ENCODE measurements at regions not wholly inside any gene's neighbourhood (a gene's known extent, or its start where the extent isn't known, plus 50 kb on each side); places are given as distances from the start of the nearest gene placed in this dataset.

DNA sequence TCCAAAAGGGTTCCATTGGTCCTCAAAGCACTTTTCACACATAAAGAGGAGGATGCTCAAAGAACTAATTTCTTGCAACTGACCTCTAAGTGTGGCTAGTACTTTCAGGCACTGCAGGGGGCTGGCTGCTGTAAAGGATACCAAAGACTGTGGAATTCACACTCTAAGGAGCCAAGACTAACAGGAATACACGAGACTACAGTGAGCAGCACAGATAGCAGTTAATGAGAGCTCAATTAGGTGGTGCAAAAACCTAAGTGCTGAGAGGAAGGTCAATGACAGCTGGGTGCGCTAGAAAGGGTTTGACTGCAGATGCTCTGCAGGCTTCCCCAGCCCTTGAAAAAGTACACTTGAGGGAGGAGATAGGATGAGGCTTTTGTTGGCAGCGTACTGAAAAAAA lies 124.3 kb upstream of the NTM start:
- DNase-seq (ENCODE audit: low read depth) = no peak
- no peak overlapping the region for H3K4me3 ChIP-seq (ENCODE audit: low read length)
- TF ChIP-seq, protein P1, sequence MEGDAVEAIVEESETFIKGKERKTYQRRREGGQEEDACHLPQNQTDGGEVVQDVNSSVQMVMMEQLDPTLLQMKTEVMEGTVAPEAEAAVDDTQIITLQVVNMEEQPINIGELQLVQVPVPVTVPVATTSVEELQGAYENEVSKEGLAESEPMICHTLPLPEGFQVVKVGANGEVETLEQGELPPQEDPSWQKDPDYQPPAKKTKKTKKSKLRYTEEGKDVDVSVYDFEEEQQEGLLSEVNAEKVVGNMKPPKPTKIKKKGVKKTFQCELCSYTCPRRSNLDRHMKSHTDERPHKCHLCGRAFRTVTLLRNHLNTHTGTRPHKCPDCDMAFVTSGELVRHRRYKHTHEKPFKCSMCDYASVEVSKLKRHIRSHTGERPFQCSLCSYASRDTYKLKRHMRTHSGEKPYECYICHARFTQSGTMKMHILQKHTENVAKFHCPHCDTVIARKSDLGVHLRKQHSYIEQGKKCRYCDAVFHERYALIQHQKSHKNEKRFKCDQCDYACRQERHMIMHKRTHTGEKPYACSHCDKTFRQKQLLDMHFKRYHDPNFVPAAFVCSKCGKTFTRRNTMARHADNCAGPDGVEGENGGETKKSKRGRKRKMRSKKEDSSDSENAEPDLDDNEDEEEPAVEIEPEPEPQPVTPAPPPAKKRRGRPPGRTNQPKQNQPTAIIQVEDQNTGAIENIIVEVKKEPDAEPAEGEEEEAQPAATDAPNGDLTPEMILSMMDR (IDR thresholded peaks at IDR 0.05; ENCODE audit: insufficient read depth, low read depth, low read length, missing control alignments) = no peak

DNA sequence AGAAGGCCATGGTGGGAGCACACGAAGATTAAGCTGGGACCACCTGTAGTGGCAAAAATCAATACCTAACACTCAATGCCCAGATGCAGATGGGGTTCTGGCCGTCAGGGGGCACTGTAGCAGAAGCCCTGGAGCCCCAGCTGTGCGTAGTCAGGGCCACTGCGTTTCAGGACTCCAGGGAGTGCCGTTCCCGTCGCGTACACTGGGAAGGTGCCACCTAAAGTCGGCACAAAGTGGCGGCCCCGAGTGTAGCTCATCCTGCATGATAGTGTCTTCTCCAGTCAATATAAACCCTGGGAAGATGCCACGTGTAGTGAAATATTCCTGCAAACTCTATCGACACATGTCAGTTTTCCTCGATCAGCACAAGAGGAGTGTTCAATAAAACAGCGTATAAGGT lies 123.8 kb upstream of the NTM start:
- TF ChIP-seq, protein P1 (IDR thresholded peaks at IDR 0.05; ENCODE audit: insufficient read depth, low read depth, low read length, missing control alignments) = peak; percentile 47
- H3K4me3 ChIP-seq (ENCODE audit: low read length) = no peak overlapping the region
- peak; percentile 23 for DNase-seq (ENCODE audit: low read depth)

DNA sequence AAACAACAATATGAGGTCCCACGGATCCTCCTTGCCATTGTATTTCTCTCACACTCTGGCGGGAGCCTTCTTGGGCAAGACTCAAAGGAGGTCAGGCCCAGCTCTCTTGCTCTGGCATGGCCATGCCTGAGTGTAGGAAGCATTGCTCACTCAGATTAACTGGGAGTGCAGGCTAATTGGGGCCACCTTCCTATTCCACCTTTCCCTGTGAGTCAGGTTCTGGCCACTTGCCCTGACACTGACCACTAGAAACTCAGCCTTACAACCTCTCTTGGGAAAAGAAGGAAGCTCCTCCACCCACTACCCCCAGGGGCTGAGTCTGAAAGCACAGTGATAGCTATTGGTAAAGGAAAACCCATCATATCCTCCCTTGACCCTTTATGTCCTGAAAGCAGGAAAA lies 121.8 kb upstream of the NTM start:
- no peak for DNase-seq (ENCODE audit: low read depth)
- no peak overlapping the region for H3K4me3 ChIP-seq (ENCODE audit: low read length)
- TF ChIP-seq, protein P1 (IDR thresholded peaks at IDR 0.05; ENCODE audit: insufficient read depth, low read depth, low read length, missing control alignments) = no peak

DNA sequence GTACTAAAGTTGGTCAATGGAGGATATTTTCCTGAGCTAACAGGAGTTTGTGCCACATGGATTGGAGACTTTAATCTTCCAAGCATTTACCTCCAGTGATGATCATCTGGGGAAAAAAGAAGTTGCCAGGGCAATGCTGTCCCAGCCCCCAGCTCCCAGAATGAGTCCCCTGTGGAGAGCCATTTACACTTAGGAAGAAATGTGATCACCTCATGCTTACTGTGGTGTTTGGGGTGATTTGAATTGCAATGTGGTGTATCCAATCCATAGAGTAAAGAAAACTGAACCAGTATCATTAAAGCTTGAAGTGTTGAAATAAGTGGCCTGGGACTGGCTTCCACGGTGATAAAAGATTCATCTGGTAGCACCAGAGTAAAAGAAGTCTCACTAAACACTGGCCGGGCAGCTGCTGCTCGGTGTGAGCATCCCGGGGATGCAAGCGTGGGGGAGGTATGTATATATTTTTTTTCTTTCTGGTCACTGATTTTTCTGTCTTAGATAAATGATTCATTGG lies 117.2 kb upstream of the NTM start:
- no peak overlapping the region for H3K4me3 ChIP-seq (ENCODE audit: low read length)
- no peak for DNase-seq (ENCODE audit: low read depth)
- TF ChIP-seq, protein P1 (IDR thresholded peaks at IDR 0.05; ENCODE audit: insufficient read depth, low read depth, low read length, missing control alignments) = no peak

DNA sequence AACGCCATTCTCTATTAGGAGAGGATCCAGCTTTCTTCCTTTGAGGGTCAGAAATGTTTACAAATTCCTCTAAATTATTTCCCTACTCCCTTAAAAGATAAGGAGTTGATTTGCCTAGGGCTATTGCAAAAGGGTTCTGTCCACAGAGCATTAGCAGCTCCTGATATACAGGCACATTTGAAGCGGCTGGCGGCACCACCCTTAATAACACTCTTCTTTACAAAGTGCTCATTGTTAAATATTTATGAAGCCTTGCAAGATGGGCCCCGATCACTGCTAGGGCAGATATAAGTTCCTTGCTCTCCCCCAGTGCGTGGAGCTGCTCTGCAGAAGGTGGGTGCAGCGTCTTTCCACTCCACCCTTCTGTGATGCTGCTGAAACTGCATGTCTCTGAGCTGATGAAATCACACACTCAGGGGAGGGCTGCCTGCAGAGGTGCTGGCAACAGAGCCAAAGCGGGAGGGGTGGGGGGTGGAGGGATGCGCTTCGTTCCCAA lies 116.7 kb upstream of the NTM start:
- TF ChIP-seq, protein P1 (IDR thresholded peaks at IDR 0.05; ENCODE audit: insufficient read depth, low read depth, low read length, missing control alignments) = no peak
- H3K4me3 ChIP-seq (ENCODE audit: low read length) = no peak overlapping the region
- no peak for DNase-seq (ENCODE audit: low read depth)

DNA sequence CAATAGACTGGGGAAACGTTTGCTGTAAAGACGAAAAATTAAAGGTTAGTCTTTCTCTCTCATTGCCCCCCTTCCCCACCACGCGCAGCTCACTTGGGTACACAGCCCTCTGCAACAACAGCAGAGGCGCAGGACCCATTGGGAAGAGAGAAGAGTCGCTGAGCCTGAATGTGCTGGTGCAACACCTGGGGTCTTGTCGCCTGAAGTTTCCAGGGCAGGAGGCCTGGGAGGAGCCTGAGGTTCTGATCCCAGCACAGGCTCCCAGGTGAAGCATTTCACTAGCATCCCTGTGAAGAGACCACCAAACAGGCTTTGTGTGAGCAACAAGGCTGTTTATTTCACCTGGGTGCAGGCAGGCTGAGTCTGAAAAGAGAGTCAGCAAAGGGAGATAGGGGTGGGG lies 116.2 kb upstream of the NTM start:
- TF ChIP-seq, protein P1 (IDR thresholded peaks at IDR 0.05; ENCODE audit: insufficient read depth, low read depth, low read length, missing control alignments) = no peak
- H3K4me3 ChIP-seq (ENCODE audit: low read length) = no peak overlapping the region
- DNase-seq (ENCODE audit: low read depth) = no peak

DNA sequence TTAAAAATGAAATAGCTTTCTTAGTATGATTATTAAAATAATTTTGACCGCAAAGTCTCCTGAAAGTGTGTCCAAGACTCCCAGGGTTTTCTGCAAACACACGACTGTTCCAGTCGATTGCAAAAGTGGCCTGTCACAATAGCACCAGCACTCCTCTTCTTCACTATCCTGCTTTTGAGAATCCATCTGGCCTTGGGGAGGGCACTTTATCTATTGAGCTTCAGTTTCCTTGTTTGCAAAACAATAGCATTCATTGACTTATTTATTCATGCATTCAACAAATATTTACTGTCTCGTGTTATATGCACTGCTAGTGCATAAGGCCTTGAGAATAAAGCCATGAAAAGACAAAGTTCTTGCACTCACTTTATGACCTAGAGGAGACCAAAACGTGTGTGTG lies 96.2 kb upstream of the NTM start:
- H3K4me3 ChIP-seq (ENCODE audit: low read length) = no peak overlapping the region
- DNase-seq (ENCODE audit: low read depth) = no peak
- TF ChIP-seq, protein P1 (IDR thresholded peaks at IDR 0.05; ENCODE audit: insufficient read depth, low read depth, low read length, missing control alignments) = no peak
